ENCODE measurements at regions not wholly inside any gene's neighbourhood (a gene's known extent, or its start where the extent isn't known, plus 50 kb on each side); places are given as distances from the start of the nearest gene placed in this dataset.
A peak's percentile ranks its signal among the peaks of the same experiment; 100 is the strongest.

- H3K27me3 ChIP-seq (ENCODE audit: control insufficient read depth, insufficient read depth, low read length): peaks cover 3% of the 10 kb centered on the region; the same call in 1 of the 2 replicates
- no peak overlapping the region for H3K4me3 ChIP-seq (ENCODE audit: insufficient read depth, low read depth, low read length)
- DNase-seq: no peak
- H3K36me3 ChIP-seq (replicated peaks; ENCODE audit: control insufficient read depth, insufficient read depth, low read length): no peaks in the 10 kb centered on the region
Measured at GRCh38 chr20:22446613-22447446, 137.5 kb downstream of the FOXA2 start.

GRCh38 chr20:22442318-22442717 is 142.1 kb downstream of the FOXA2 start:
- no peaks in the 10 kb centered on the region for H3K27me3 ChIP-seq (ENCODE audit: control insufficient read depth, insufficient read depth, low read length)
- H3K4me3 ChIP-seq (ENCODE audit: insufficient read depth, low read depth, low read length): no peak overlapping the region
- no peaks in the 10 kb centered on the region for H3K36me3 ChIP-seq (replicated peaks; ENCODE audit: control insufficient read depth, insufficient read depth, low read length)
- DNase-seq: no peak

DNA sequence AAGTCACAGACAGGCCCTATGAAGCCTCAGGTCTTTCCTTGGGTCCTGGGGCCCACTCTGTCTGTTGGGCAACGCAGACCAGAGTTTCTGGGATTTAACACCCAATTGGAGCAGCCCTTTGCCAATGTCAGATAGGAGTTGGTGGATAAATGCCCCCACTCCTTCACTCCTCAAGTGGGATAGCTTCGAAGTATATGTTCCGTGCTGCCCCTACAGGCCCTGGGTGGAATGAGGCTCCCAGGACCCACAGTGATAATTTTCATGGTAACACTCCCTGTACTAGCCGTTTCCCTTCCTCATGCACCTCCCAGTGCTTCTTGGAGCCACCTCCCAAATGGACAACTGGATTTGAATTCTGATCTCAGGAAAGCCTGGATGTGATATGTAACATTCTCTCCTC is 145.4 kb downstream of the FOXA2 start:
- H3K4me3 ChIP-seq (ENCODE audit: insufficient read depth, low read depth, low read length): no peak overlapping the region
- DNase-seq: peak; percentile 62

DNA sequence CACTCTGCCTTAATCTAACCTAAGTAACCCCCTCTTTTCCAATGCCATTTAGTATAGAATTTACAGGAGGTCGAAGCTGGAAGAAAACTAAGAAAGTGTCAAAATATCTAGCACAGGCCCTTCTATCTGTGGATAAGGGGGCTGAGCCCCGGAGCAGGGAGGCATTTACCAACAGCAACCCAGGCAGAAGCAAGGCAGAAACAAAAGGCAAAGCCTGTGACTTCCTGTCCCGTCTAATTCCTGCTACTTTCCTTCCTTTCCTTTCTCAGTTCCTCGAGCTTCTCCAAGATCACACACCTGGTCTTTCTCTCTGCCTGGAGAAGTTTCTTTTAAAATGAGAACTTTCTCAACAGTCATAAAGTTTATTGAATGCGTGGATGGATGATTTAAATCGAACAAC is 146.0 kb downstream of the FOXA2 start:
- H3K36me3 ChIP-seq (replicated peaks; ENCODE audit: control insufficient read depth, insufficient read depth, low read length): no peaks in the 10 kb centered on the region
- peak; percentile 30 for DNase-seq
- H3K27me3 ChIP-seq (ENCODE audit: control insufficient read depth, insufficient read depth, low read length): peaks cover 6% of the 10 kb centered on the region
- no peak overlapping the region for H3K4me3 ChIP-seq (ENCODE audit: insufficient read depth, low read depth, low read length)

More for the DNA sequence above, 145.4 kb downstream of the FOXA2 start:
- Histone ChIP-seq H3K36me3 (replicated peaks; ENCODE audit: control insufficient read depth, insufficient read depth, low read length) (no peaks in the 10 kb centered on the region), H3K27me3 (ENCODE audit: control insufficient read depth, insufficient read depth, low read length) (peaks cover 6% of the 10 kb centered on the region)

GRCh38 chr20:22437354-22437753 is 147.0 kb downstream of the FOXA2 start:
- Histone ChIP-seq H3K36me3 (replicated peaks; ENCODE audit: control insufficient read depth, insufficient read depth, low read length) (no peaks in the 10 kb centered on the region), H3K27me3 (ENCODE audit: control insufficient read depth, insufficient read depth, low read length) (peaks cover 16% of the 10 kb centered on the region), H3K4me3 (ENCODE audit: insufficient read depth, low read depth, low read length) (no peak overlapping the region)
- DNase-seq: no peak

DNA sequence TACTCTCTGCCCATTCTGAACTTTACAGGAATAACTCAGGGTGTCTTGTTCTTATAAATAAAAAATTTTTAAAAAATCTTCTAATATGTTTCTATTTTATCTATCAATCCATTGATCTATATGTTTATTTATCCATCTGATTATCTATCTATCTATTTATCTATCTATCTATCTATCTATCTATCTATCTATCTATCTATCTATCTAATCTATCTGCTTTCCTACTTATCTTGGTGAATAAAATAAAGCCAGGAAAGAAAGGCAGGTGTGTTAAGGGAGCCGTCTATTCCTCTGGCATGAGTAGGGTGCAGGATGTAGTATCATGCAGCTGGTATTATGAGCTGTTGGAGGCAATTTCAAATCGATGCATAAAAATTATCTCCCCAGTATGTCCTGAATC is 153.0 kb downstream of the FOXA2 start:
- peaks cover 57% of the 10 kb centered on the region for H3K27me3 ChIP-seq (ENCODE audit: control insufficient read depth, insufficient read depth, low read length)
- H3K36me3 ChIP-seq (replicated peaks; ENCODE audit: control insufficient read depth, insufficient read depth, low read length): no peaks in the 10 kb centered on the region
- H3K4me3 ChIP-seq (ENCODE audit: insufficient read depth, low read depth, low read length): no peak overlapping the region
- no peak for DNase-seq

DNA sequence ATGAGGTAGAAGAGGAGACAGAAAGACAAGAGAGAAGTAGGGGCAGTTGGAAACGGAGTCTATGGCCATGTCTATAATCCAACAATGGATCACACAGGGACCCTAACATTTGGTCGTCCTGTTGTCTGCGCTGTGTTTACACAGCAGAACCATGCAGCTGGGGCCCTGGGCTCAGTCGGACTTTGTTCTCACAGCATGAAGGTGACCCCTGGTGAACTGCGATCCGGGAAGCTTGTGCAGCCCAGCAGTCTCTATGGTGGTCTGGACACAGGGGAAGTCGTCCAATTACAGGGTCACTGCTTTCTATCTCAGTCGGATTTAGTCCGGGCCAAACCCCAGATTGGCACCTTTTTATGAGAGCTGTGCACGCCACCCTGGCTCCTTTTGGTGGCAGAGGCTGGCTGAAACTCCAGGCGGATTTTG is 153.6 kb downstream of the FOXA2 start:
- no peak for DNase-seq
- Histone ChIP-seq H3K27me3 (ENCODE audit: control insufficient read depth, insufficient read depth, low read length) (peaks cover 57% of the 10 kb centered on the region), H3K36me3 (replicated peaks; ENCODE audit: control insufficient read depth, insufficient read depth, low read length) (no peaks in the 10 kb centered on the region), H3K4me3 (ENCODE audit: insufficient read depth, low read depth, low read length) (no peak overlapping the region)

GRCh38 chr20:22430154-22430745 is 154.1 kb downstream of the FOXA2 start:
- Histone ChIP-seq H3K36me3 (replicated peaks; ENCODE audit: control insufficient read depth, insufficient read depth, low read length) (no peaks in the 10 kb centered on the region), H3K4me3 (ENCODE audit: insufficient read depth, low read depth, low read length) (no peak overlapping the region), H3K27me3 (ENCODE audit: control insufficient read depth, insufficient read depth, low read length) (peaks cover 57% of the 10 kb centered on the region)
- DNase-seq: peak; percentile 68

GRCh38 chr20:22429175-22430153 is 154.9 kb downstream of the FOXA2 start:
- Histone ChIP-seq H3K36me3 (replicated peaks; ENCODE audit: control insufficient read depth, insufficient read depth, low read length) (no peaks in the 10 kb centered on the region), H3K27me3 (ENCODE audit: control insufficient read depth, insufficient read depth, low read length) (peaks cover 54% of the 10 kb centered on the region), H3K4me3 (ENCODE audit: insufficient read depth, low read depth, low read length) (no peak overlapping the region)
- no peak for DNase-seq

GRCh38 chr20:22428051-22428450 is 156.3 kb downstream of the FOXA2 start:
- Histone ChIP-seq H3K27me3 (ENCODE audit: control insufficient read depth, insufficient read depth, low read length) (peaks cover 48% of the 10 kb centered on the region), H3K4me3 (ENCODE audit: insufficient read depth, low read depth, low read length) (no peak overlapping the region), H3K36me3 (replicated peaks; ENCODE audit: control insufficient read depth, insufficient read depth, low read length) (no peaks in the 10 kb centered on the region)
- no peak for DNase-seq

DNA sequence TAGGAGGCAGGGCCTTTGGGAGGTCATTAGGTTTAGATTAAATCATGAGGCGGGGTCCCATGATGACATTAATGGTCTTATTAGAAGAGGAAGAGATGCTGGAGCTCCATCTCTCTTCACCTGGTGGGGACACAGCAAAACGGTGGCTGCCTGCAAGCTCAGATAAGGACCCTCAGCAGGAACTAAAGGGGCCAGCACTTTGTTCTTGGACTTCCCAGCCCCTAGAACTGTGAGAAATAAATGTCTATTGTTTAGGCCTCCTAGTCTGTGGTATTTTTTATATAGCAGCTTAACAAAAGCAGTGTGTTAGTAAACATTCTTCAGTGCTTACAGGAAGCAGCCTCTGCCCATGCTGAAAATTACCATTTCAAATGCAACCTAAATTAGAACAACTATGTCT is 157.6 kb downstream of the FOXA2 start:
- Histone ChIP-seq H3K36me3 (replicated peaks; ENCODE audit: control insufficient read depth, insufficient read depth, low read length) (no peaks in the 10 kb centered on the region), H3K4me3 (ENCODE audit: insufficient read depth, low read depth, low read length) (no peak overlapping the region), H3K27me3 (ENCODE audit: control insufficient read depth, insufficient read depth, low read length) (peaks cover 36% of the 10 kb centered on the region)
- no peak for DNase-seq

DNA sequence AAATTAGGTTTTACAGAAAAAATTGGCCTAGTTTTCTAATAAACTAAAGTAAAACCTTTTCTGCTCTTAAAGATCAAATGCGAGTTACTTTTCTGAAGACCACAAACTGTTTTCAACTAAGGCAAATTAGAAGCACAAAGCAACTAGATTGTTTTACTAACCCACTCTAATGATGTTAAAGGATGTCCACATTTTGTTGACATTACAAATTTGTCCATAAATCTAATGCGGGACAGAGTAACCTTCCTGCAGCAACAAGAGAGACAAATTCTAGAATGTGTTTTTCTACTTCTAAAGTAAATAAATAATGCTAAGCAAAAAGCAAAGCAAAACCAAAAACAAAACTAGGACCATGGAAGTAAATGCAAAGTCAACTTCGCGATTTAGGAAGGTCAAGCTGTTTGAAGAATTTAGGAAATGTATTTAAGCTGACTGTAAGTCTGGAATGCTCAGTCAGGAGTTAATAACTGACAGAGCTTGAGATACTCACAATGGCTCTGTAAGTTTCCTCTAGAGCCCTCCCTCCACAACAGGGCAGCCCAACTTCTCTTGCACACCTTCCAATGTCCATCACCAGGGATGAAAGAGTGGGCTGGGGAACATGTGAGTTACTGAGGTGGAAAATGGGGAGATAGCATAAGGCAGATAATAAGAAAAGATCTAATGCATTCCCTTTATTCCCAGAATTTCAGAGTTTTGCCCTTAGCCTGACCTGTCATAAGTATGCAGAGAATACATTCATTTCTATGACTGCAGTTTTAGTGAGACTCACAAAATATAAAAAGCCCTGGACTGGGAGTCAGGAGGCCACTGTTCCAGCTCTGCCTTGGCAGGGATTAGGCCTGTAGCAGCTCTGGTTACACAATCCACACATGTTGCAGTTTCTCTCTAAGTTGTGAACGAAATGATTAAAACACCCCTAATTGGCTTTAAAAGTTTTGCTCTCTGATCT is 158.8 kb downstream of the FOXA2 start:
- H3K36me3 ChIP-seq (replicated peaks; ENCODE audit: control insufficient read depth, insufficient read depth, low read length): no peaks in the 10 kb centered on the region
- no peak overlapping the region for H3K4me3 ChIP-seq (ENCODE audit: insufficient read depth, low read depth, low read length)
- no peak for DNase-seq
- H3K27me3 ChIP-seq (ENCODE audit: control insufficient read depth, insufficient read depth, low read length): peaks cover 28% of the 10 kb centered on the region

DNA sequence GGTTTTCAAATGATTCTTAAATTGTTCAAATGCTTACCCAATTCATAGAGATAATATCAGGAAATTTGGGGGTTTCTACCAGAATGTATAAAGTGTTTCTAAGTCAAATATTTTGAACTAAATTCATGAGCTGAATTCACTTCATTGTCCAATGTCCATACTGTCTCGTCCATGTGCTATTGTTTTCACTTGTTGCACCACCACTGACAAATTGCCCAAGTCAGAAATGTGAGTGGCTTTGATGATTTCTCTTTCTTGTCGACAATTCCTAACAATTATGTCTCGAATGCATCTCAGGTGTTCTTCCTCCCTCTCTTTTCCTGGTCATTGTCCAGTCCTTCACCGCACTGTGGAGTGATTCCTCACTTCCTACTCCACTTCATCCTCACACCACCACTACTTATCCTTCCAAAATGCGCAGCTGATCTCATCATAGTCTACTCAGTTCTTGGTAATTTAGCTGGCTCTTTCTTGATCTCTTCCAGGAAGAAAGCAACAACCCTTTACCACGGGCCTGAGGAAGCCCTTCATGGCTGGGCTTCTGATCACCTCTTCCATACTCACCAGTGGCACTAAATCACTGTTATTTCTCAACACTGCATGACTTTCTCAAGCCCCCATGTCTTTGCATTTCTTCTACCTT is 161.1 kb downstream of the FOXA2 start:
- Histone ChIP-seq H3K4me3 (ENCODE audit: insufficient read depth, low read depth, low read length) (no peak overlapping the region), H3K27me3 (ENCODE audit: control insufficient read depth, insufficient read depth, low read length) (peaks cover 8% of the 10 kb centered on the region), H3K36me3 (replicated peaks; ENCODE audit: control insufficient read depth, insufficient read depth, low read length) (no peaks in the 10 kb centered on the region)
- no peak for DNase-seq
